SJCRH30 (cell line): ENCODE measurements at regions not wholly inside any gene's neighbourhood (a gene's known extent, or its start where the extent isn't known, plus 50 kb on each side); places are given as distances from the start of the nearest gene placed in this dataset.
"Not testable (repeated sequence)": the region's sequence is repeated elsewhere in the genome, so short reads cannot be mapped to it uniquely, and the experiment has no call there.

Experiments used
- DNase-seq, 2 experiments: peaks; one replicate each; pipeline ENCODE4 v3.0.0-alpha.2; 2015 to 2020
- H3K27ac ChIP-seq: fragments of 250-450 bp; sonication (Bioruptor Pico); 2 replicates; pipeline ENCODE4 v1.5.1; 2020; ENCODE audit warnings: mild to moderate bottlenecking, moderate library complexity
- H3K27me3 ChIP-seq: fragments of 250-450 bp; sonication (Bioruptor Pico); 2 replicates; pipeline ENCODE4 v1.5.1; 2020; ENCODE audit warnings: mild to moderate bottlenecking, moderate library complexity
- H3K36me3 ChIP-seq: fragments of 250-450 bp; sonication (Bioruptor Pico); 2 replicates; pipeline ENCODE4 v1.5.1; 2020; ENCODE audit warnings: mild to moderate bottlenecking, moderate library complexity
- H3K4me1 ChIP-seq: fragments of 250-450 bp; sonication (Bioruptor Pico); 2 replicates; pipeline ENCODE4 v1.5.1; 2020; ENCODE audit warnings: mild to moderate bottlenecking, moderate library complexity
- H3K4me3 ChIP-seq: fragments of 250-450 bp; sonication (Bioruptor Pico); 2 replicates; pipeline ENCODE4 v1.5.1; 2020; ENCODE audit warnings: mild to moderate bottlenecking, moderate library complexity
- H3K9me3 ChIP-seq: fragments of 250-450 bp; sonication (Bioruptor Pico); replicated peaks from 2 replicates; pipeline ENCODE4 v1.5.1; 2020; ENCODE audit warnings: mild to moderate bottlenecking, moderate library complexity

DNA sequence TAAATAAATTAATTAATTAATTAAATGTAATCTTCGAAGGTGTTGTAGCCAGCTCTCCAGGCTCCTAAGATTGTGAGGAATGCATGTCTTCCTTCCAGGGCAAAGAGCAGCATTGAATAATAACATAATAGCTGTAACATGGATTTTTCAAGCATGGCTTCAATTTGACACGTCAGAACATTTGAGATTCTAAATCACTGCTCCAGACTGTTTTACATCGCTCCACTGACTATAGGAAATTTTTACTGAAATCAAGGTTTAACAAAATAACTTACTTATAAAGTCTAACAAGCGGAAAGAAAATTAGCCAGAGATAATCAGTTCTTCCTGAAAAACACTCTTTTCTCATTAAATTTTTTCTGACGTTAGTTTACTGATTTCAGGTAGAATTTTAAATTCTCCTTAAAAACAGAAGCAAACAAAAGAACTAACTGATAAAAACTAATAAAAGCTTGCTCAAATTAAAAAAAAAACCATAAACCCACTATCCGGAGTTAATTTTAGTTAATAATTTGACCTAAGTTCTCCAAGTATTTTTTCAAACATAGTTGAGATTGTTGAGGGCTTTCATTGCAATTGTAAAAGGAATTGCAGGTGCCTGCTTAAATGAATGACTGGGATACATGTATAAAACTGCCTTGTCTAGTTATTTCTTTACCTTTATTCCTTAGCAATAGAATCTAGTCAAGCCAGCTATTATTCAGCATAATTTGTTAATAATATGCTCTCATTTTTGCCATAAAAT is 51.2 kb upstream of the SGCE start:
- no peak overlapping the region for H3K27ac ChIP-seq
- H3K4me3 ChIP-seq, result no peak overlapping the region
- DNase-seq, result no peak
- H3K9me3 ChIP-seq, result 0 out of 2 replicates have a peak, but pooled peaks cover 3% of the 10 kb centered on the region
- H3K36me3 ChIP-seq, result no peaks in the 10 kb centered on the region
- H3K27me3 ChIP-seq, result no peaks in the 10 kb centered on the region
- peaks cover 25% of the 10 kb centered on the region for H3K4me1 ChIP-seq

DNA sequence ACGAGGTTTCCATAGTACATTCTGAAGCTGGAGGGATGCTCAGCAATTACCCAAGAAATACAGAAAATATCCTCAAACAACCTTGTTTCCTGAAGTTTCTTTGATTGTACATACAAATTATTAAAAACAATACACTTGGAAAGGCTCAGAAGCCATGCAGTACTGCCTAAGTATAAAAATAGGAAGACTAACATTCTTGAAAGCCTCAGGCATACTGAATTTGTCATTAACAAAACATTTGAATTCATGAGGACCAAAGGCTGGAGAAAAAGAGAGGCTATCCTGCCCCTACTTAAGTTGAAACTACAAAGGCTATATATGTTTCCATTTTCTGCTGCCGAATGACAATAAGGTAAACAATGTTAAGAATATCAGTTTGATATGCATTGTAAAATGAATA is 54.3 kb upstream of the SGCE start:
- Histone ChIP-seq H3K9me3 (0 out of 2 replicates have a peak, but pooled peaks cover 3% of the 10 kb centered on the region), H3K4me1 (peaks cover 19% of the 10 kb centered on the region), H3K27me3 (no peaks in the 10 kb centered on the region), H3K27ac (no peak overlapping the region; the same call in 1 of the 2 replicates), H3K4me3 (no peak overlapping the region), H3K36me3 (no peaks in the 10 kb centered on the region)
- DNase-seq, result no peak

DNA sequence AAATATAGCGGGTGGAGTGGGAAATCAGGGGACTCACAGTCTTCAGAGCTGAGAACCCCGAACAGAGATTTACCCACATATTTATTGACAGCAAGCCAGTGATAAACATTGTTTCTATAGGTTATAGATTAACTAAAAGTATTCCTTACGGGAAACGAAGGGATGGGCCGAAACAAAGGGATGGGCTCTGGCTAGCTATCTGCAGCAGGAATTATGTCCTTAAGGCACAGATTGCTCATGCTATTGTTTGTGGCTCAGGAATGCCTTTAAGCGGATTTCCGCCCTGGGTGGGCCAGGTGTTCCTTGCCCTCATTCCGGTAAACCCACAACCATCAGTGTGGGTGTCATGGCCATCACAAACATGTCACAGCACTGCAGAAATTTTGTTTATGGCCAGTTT is 66.4 kb upstream of the SGCE start:
- H3K27me3 ChIP-seq, H3K9me3 ChIP-seq, DNase-seq: not testable (repeated sequence)

DNA sequence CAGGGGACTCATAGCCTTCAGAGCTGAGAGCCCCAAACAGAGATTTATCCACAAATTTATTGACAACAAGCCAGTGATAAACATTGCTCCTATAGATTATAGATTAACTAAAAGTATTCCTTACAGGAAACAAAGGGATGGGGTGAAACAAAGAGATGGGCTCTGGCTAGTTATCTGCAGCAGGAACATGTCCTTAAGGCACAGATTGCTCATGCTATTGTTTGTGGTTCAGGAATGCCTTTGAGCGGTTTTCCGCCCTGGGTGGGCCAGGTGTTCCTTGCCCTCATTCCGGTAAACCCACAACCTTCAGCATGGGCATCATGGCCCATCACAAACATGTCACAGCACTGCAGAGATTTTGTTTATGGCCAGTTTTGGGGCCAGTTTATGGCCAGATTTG is 73.0 kb upstream of the SGCE start:
- H3K9me3 ChIP-seq, H3K4me3 ChIP-seq, H3K27me3 ChIP-seq, H3K36me3 ChIP-seq, DNase-seq, H3K27ac ChIP-seq, H3K4me1 ChIP-seq: not testable (repeated sequence)

More for the DNA sequence above, 66.4 kb upstream of the SGCE start:
- H3K36me3 ChIP-seq, H3K4me3 ChIP-seq, H3K27ac ChIP-seq, H3K4me1 ChIP-seq: not testable (repeated sequence)

DNA sequence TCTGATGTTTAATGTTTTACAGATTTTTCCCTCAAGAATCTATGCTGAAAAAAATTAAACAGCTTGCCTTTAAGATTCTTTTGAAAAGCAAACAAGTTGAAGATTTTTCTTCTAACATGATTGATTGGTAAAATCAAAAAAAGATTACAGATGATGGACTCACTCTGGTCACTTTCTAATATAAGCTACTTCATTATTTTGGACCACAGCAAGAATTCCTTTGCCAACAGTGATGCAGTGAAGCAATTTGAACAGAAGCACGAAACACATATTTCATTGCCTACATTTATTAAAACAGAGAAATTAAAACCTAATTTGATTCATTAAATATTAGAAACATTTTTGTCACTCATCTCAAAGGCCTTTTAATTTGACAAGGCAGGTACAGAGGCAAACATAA is 82.1 kb upstream of the SGCE start:
- Histone ChIP-seq H3K27me3 (no peaks in the 10 kb centered on the region), H3K27ac (no peak overlapping the region), H3K36me3 (no peaks in the 10 kb centered on the region), H3K4me3 (no peak overlapping the region), H3K4me1 (no peaks in the 10 kb centered on the region), H3K9me3 (no peaks in the 10 kb centered on the region)
- no peak for DNase-seq

DNA sequence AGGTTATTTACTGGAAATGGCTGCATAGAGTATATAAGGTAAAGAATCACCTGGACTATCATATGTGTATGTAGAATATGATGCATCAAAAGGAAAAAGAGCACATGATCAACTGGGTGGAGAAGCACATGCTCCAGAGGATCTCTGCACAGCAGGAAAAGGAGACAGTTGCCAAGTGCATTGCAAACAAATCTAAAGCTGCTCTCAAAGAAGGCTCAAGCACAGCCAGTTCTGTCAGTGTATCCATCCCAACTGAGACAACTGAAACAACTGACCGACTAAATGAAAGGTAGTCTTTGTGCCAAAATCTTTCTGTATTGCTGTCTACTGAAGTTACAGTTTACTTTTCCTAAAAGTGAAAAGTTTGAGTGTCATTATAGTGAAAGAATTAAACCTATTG is 83.2 kb upstream of the SGCE start:
- H3K27ac ChIP-seq, result no peak overlapping the region
- no peak overlapping the region for H3K4me3 ChIP-seq
- no peaks in the 10 kb centered on the region for H3K9me3 ChIP-seq
- H3K27me3 ChIP-seq, result no peaks in the 10 kb centered on the region
- no peaks in the 10 kb centered on the region for H3K36me3 ChIP-seq
- no peak for DNase-seq
- no peaks in the 10 kb centered on the region for H3K4me1 ChIP-seq

DNA sequence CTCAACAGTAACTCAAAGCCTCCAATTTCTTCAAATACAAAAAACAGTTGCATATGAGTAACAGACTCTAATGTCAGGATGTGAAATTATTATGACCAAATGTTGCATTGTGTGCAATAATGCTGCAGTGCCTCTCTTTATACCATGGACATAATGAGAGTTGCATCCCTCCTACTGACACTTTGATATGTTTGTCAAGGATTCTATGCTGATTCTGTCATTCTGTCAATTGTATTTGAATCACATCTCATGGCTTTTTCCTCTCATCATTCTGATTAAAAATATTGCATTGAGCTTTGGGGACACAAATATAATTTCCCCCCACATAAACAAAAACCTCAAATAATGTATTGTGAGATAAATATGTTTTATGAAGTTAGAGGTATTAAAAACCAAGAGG is 84.6 kb upstream of the SGCE start:
- no peak for DNase-seq
- H3K9me3 ChIP-seq, result no peaks in the 10 kb centered on the region
- no peaks in the 10 kb centered on the region for H3K36me3 ChIP-seq

DNA sequence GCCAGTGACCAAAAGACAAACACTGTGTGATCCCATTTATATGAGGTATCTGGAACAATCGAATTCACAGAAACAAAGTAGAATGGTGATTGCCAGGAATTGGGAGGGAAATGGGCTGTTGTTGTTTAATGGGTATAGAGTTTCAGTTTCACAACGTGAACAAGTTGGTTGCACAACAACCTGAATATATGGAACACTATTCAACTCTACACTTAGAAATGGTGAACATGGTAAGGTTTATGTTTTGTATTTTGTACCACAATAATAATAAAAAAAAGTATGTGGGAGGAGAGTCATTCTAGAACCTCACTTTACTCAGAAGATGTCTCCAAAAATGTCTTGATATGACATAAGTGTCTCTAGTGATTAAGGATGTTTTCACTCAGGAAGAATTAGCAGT is 85.2 kb upstream of the SGCE start:
- H3K9me3 ChIP-seq, result no peaks in the 10 kb centered on the region
- no peaks in the 10 kb centered on the region for H3K27me3 ChIP-seq
- DNase-seq, result no peak
- H3K4me3 ChIP-seq, result no peak overlapping the region
- H3K4me1 ChIP-seq, result peaks cover 8% of the 10 kb centered on the region
- H3K27ac ChIP-seq, result no peak overlapping the region
- no peaks in the 10 kb centered on the region for H3K36me3 ChIP-seq

More for the DNA sequence above, 84.6 kb upstream of the SGCE start:
- Histone ChIP-seq H3K4me1 (peaks cover 8% of the 10 kb centered on the region), H3K27ac (no peak overlapping the region), H3K4me3 (no peak overlapping the region), H3K27me3 (no peaks in the 10 kb centered on the region)

DNA sequence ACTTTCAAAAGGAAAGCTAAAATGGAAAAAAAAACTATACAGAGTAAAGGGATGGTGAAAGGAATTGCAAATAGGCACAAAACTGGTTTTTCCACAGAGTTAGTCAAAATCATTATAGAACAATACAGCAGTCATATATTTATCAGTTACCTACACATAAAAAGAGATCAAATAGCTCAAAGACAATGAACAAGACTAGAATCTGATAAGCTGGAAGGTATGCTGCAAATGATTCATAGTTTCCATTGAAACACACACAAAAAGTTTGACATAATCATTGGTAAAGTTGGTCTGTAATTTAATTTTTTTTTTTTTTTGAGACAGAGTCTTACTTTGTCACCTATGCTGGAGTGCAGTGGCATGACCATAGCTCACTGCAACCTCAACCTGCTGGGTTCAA is 92.4 kb upstream of the SGCE start:
- H3K4me1 ChIP-seq, result peaks cover 8% of the 10 kb centered on the region
- no peaks in the 10 kb centered on the region for H3K27me3 ChIP-seq
- no peak for DNase-seq
- H3K36me3 ChIP-seq, result no peaks in the 10 kb centered on the region
- peaks cover 5% of the 10 kb centered on the region; the same call in 1 of the 2 replicates for H3K9me3 ChIP-seq
- H3K27ac ChIP-seq, result no peak overlapping the region
- H3K4me3 ChIP-seq, result no peak overlapping the region

DNA sequence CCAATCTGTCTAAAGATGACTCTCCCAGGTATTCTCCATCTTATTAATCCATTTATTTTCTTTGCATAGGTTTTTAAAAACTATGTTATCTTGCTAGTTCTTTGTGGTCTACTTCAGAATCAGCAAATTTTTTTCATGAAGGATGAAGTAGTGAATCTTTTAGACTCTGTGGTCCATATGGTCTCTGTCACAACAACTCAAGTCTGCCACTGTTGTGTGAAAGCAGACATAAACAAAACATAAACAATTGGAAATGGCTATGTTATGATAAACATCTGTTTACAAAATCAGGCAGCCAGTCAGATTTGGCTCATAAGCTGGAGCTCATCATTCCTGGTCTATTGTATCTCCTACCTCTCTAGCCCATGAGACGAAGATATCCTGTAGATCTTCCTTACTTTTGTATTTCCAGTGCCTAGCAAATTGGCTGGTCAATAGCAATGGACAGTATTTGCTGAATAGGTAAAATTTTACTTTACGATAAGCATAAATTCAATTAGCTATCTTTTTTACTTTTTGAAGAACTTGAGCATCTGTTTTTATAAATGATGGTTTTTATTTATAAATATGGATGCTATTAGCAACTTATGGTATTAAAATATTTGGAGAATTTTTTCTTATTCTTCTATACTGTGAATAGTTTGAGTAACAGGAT is 104.6 kb upstream of the SGCE start:
- Histone ChIP-seq H3K27me3 (no peaks in the 10 kb centered on the region), H3K4me3 (no peak overlapping the region), H3K4me1 (peaks cover 3% of the 10 kb centered on the region; the same call in 1 of the 2 replicates), H3K27ac (no peak overlapping the region), H3K9me3 (peaks cover 7% of the 10 kb centered on the region), H3K36me3 (no peaks in the 10 kb centered on the region)
- DNase-seq, result no peak

DNA sequence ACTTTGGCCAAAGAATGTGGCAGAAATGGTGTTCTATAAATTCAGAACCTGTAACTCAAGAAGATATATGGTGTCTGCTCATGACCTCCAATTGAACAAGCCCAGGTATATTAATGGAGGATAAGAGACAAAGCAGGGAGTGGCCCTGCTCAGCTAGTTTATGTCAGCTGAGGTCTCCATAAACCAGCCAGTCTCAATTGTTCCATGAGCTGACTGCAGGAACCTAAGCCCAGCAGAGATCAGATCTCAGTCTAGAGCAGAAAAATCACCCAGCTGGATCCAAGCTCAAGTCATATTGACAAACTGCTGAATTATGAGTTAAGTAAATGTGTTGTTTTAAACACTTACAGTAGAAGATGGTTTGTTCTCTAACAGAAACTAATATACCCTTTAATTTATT is 105.5 kb upstream of the SGCE start:
- Histone ChIP-seq H3K36me3 (no peaks in the 10 kb centered on the region), H3K4me3 (no peak overlapping the region), H3K27me3 (no peaks in the 10 kb centered on the region), H3K9me3 (peaks cover under 1% of the 10 kb centered on the region), H3K4me1 (peaks cover 3% of the 10 kb centered on the region; the same call in 1 of the 2 replicates), H3K27ac (no peak overlapping the region)
- no peak for DNase-seq

DNA sequence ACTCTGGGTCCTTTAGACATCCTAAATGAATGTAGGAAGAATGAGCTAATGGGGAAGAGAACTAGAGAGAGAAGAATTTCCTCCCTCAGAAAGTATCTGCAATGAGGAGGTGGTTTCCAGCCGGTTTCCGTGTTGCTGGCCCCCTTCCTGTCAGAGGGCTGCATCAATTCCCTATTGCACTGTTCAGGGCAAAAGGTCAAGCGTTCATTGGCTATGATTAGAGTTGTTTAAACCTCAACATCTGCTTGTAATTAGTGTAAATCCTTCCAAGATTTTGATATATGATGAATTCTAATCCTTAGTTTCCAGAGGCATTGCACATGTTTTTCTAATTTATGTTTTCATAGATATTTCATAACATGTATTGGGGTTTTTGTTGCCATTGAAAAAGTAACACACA is 107.3 kb upstream of the SGCE start:
- H3K27ac ChIP-seq, result no peak overlapping the region
- no peaks in the 10 kb centered on the region for H3K36me3 ChIP-seq
- peaks cover 3% of the 10 kb centered on the region; the same call in 1 of the 2 replicates for H3K4me1 ChIP-seq
- no peak overlapping the region for H3K4me3 ChIP-seq
- DNase-seq, result peak in 1 of 2 experiments; percentile 34
- no peaks in the 10 kb centered on the region for H3K27me3 ChIP-seq
- no peaks in the 10 kb centered on the region for H3K9me3 ChIP-seq

DNA sequence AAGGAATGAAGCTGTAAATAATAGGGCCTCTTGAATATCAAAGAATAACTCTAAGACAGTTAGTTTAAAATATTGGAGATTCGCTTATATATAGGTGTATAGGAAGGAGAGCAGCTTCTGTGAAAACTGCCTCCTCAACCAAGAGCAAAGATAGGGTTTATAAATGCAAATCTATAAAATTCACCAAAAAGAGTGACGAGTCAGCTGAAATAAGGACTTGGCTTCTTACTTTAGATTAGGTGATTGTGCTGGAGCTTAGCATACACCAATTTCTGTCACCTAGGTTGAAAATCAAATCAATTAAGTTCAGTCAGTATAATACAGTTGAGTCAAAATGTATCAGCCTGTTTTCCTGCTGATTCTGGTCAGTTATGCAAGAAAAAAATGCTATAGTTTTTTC is 113.8 kb upstream of the SGCE start:
- no peak for DNase-seq
- Histone ChIP-seq H3K4me1 (no peaks in the 10 kb centered on the region), H3K4me3 (no peak overlapping the region), H3K27me3 (no peaks in the 10 kb centered on the region), H3K36me3 (no peaks in the 10 kb centered on the region), H3K27ac (no peak overlapping the region), H3K9me3 (no peaks in the 10 kb centered on the region)

DNA sequence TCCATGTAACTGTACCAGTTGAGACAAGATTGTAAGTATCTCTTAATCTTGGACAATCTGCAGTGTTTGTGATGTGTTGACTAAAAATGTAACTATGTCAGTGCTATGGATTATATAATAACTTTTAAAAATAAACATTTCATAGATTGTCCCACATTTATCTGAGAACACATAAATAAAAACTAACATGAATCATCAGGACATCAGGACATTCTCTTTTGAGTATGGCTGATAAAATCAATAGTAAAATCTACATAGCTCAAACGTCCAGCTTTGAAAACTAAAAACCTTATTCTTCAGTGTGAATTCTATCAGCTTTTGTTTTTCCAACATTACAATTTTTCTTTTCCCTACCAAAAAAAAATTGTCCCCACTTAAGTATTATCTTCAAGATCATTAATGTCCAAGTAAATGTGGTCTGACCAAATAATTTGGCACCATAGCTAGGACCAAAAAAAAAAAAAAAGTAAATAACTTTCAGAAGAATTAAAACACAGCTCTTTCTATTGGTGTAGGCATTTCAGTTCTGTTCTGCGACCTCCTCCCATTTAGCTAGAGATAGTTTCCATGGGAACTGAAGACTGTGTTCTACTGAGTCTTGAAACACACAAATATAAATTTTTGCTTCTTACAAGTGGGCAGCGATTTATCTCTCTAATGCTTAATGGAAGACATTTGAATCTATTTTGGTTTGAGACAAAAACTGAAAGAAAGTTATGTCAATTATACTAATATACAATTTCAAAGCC is 123.0 kb upstream of the SGCE start:
- DNase-seq, result no peak
- Histone ChIP-seq H3K36me3 (no peaks in the 10 kb centered on the region), H3K4me1 (no peaks in the 10 kb centered on the region), H3K9me3 (no peaks in the 10 kb centered on the region), H3K27me3 (no peaks in the 10 kb centered on the region), H3K4me3 (no peak overlapping the region), H3K27ac (no peak overlapping the region)

DNA sequence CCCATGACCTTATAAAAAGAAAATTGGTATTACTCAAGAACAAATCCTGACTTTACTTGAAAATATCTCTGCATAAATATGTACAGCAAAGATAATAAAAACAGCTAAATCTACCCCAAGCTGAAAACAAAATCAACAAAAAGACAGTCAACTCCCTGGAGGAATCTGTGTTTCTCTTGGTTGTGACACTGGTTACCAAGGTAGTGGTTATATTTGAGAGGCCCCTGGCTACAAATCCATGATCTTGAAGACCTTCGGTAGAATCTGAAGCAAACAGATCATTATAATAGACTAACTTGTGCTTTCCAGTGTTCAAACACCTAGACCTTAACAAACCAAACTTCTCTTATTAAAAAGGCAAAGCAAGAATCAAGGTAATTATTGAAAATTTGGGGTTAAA is 123.9 kb upstream of the SGCE start:
- no peaks in the 10 kb centered on the region for H3K36me3 ChIP-seq
- DNase-seq, result no peak
- no peaks in the 10 kb centered on the region for H3K9me3 ChIP-seq
- no peaks in the 10 kb centered on the region for H3K4me1 ChIP-seq
- no peaks in the 10 kb centered on the region for H3K27me3 ChIP-seq
- H3K4me3 ChIP-seq, result no peak overlapping the region
- H3K27ac ChIP-seq, result no peak overlapping the region
